ENCODE measurements at regions not wholly inside any gene's neighbourhood (a gene's known extent, or its start where the extent isn't known, plus 50 kb on each side); places are given as distances from the start of the nearest gene placed in this dataset.

DNA sequence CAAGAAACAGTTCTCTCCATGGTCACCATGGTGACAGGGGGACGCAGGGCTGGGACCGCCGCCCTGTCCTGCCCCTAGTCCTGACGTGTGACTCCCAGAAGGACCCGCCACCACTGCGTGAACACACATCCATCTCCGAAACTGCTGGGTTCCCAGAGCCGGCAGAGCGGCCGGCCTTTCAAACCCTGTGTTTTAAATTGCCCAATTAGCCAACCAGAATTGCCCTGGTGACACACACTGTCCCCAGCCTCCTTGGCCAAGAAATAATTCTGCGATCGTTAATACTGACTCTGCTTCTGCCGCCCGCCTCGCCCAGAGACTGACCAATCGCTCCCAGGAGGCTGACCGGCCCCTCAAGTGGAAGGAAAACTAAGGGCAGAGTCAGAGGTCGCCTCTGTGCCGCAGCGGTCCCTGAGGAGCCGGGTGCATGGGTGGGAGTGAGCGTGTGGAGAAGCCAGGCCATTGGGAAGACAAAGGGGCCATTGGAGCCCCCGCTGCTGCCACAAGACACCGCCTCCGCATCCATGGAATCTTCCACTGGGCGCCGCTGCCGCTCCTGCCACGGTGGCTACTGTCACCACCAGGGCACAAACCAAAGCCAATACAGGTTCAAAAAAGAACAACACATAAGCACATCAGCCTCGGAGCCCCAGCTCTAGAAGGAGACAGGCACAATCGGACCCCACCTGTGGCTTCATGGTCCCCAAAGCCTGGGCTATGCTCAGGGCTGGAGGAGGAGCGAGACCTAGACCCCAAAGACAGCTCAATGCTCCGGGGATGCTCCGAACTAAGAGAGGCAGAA is 273.2 kb downstream of the NPHP4 start:
- Histone ChIP-seq H3K27ac (no peak overlapping the region), H3K36me3 (no peaks in the 10 kb centered on the region), H3K9me3 (peaks cover 0 to 3% (median 0%) of the 10 kb centered on the region in 4 donors), H3K4me3 (no peak overlapping the region), H3K27me3 (peaks cover 0 to 6% (median 0%) of the 10 kb centered on the region in 3 donors), H3K4me1 (no peaks in the 10 kb centered on the region)
- WGBS, 2 donors = 64 to 71% methylated on average over 34 of the region's 34 CpGs
- DNase-seq = no peak
- TF ChIP-seq CTCF (IDR thresholded peaks at IDR 0.05) (no peak), EP300 (IDR thresholded peaks at IDR 0.05) (no peak), POLR2A (IDR thresholded peaks at IDR 0.05) (no peak), POLR2AphosphoS5 (IDR thresholded peaks at IDR 0.05) (no peak)
- intact Hi-C loops (cut with DNase I) = no loop called here

GRCh38 chr1:5717031-5717682 is 275.1 kb downstream of the NPHP4 start:
- Histone ChIP-seq H3K27me3 (peaks cover 0 to 6% (median 0%) of the 10 kb centered on the region in 3 donors), H3K4me1 (no peaks in the 10 kb centered on the region), H3K9me3 (peaks cover 0 to 3% (median 0%) of the 10 kb centered on the region in 4 donors), H3K27ac (no peak overlapping the region), H3K36me3 (no peaks in the 10 kb centered on the region), H3K4me3 (no peak overlapping the region)
- intact Hi-C loops (cut with DNase I) = no loop called here
- TF ChIP-seq EP300 (IDR thresholded peaks at IDR 0.05) = no peak
- no peak for TF ChIP-seq POLR2A (IDR thresholded peaks at IDR 0.05)
- no peak for TF ChIP-seq POLR2AphosphoS5 (IDR thresholded peaks at IDR 0.05)
- TF ChIP-seq CTCF (IDR thresholded peaks at IDR 0.05) = no peak
- no peak for DNase-seq
- WGBS, 2 donors = 48 to 60% methylated on average over 11 of the region's 11 CpGs

GRCh38 chr1:5716126-5716525 is 276.1 kb downstream of the NPHP4 start:
- DNase-seq = no peak
- no peaks in the 10 kb centered on the region for H3K36me3 ChIP-seq
- no peak for TF ChIP-seq CTCF (IDR thresholded peaks at IDR 0.05)
- TF ChIP-seq EP300 (IDR thresholded peaks at IDR 0.05) = no peak
- TF ChIP-seq POLR2AphosphoS5 (IDR thresholded peaks at IDR 0.05) = no peak
- H3K27me3 ChIP-seq = peaks cover 0 to 6% (median 0%) of the 10 kb centered on the region in 3 donors
- intact Hi-C loops (cut with DNase I) = no loop called here
- no peaks in the 10 kb centered on the region for H3K4me1 ChIP-seq
- no peak overlapping the region for H3K4me3 ChIP-seq
- H3K27ac ChIP-seq = no peak overlapping the region
- peaks cover 0 to 3% (median 0%) of the 10 kb centered on the region in 4 donors for H3K9me3 ChIP-seq
- 83 to 92% methylated on average over 6 of the region's 6 CpGs for WGBS, 2 donors

GRCh38 chr1:5713101-5714010 is 278.9 kb downstream of the NPHP4 start:
- DNase-seq = peak; percentile 39
- Histone ChIP-seq H3K9me3 (peaks cover 0 to 3% (median 0%) of the 10 kb centered on the region in 4 donors), H3K36me3 (no peaks in the 10 kb centered on the region), H3K4me1 (no peaks in the 10 kb centered on the region), H3K27ac (no peak overlapping the region), H3K27me3 (peaks cover 0 to 5% (median 0%) of the 10 kb centered on the region in 3 donors), H3K4me3 (no peak overlapping the region)
- intact Hi-C loops (cut with DNase I) = no loop called here
- TF ChIP-seq EP300 (IDR thresholded peaks at IDR 0.05) (no peak), POLR2A (IDR thresholded peaks at IDR 0.05) (no peak), POLR2AphosphoS5 (IDR thresholded peaks at IDR 0.05) (no peak), CTCF (IDR thresholded peaks at IDR 0.05) (no peak)
- 81 to 83% methylated on average over 36 of the region's 36 CpGs for WGBS, 2 donors
